Epithelial cell of prostate (primary cell): ENCODE measurements at regions not wholly inside any gene's neighbourhood (a gene's known extent, or its start where the extent isn't known, plus 50 kb on each side); places are given as distances from the start of the nearest gene placed in this dataset.

Source experiments
- DNase-seq: peaks from one replicate; pipeline ENCODE4 v3.0.0-alpha.2; 2011; ENCODE audit warnings: low read depth, low spot score
- H3K27ac ChIP-seq: fragments of 450-650 bp; 2 replicates; pipeline ENCODE4 v1.5.1; 2017; ENCODE audit warnings: mild to moderate bottlenecking

DNA sequence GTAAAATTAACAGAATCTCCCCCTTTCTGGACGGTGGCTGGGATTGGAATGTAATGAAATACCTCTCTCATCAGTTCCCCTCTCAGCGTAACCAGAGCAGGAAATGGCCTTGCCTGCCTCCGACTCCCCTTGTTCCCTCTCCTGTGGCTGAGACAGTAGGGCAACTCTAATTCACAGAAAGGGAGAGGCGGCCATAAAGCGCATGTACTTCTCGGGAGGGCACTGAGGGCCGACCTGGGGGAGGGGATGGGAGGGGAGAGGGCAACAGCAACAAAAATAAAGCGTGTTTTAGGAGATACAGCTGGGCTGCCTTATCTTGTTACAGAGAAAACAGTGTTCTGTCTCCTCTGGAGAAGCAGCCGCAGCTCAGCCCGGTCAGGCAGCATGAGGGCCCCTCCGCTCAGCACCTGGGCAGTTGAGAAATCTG, 783.3 kb upstream of the ARRDC4 start:
- no peak for DNase-seq
- H3K27ac ChIP-seq = no peak overlapping the region

DNA sequence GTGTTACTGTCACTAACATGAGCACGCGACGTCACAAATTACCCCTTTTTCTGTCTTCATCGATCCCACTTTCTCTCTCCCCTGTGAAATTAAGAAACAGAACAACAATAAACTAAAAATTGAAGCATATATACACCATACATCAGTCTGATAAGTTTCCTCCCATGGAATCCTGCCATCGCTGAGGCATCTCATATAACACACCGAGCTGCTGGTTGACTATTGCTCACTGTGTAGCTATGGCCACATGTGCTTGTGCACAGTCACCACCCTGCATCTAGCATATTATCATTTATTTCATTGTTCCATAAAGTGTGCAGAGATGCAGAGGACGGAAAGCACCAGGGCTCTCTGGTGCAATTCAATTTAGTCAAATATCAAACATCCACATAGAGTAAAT, 777.9 kb upstream of the ARRDC4 start:
- DNase-seq = no peak
- no peak overlapping the region for H3K27ac ChIP-seq

DNA sequence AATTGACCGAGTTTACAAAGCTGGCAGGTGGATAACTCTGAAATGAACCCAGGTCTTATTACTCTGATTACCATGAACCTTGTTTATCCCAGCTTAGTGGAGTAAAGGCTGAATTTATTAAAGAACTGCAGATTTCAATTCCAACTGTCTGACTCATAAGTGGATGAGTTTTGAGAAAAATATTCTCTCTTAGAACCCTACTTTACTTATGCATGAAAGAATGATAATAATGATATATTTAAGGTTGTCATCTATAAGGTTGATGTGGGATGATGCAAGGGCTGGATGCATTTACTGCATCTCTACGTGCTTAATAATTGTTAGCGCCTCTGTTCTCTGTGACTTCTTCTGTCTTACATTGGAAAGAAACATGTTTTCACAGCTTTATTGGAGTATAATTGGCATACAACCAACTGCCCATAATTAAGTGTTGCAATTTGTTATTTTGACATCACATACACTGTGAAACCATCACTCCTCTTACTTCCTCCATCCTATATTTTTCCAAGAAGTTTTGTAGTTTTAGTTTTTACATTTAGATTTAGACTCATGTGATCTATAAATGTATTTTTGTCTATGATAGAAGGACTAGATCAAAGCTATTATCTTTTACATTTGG, 771.2 kb upstream of the ARRDC4 start:
- H3K27ac ChIP-seq = no peak overlapping the region
- no peak for DNase-seq

GRCh38 chr15:97194750-97195149, 765.8 kb upstream of the ARRDC4 start:
- no peak overlapping the region for H3K27ac ChIP-seq
- no peak for DNase-seq

DNA sequence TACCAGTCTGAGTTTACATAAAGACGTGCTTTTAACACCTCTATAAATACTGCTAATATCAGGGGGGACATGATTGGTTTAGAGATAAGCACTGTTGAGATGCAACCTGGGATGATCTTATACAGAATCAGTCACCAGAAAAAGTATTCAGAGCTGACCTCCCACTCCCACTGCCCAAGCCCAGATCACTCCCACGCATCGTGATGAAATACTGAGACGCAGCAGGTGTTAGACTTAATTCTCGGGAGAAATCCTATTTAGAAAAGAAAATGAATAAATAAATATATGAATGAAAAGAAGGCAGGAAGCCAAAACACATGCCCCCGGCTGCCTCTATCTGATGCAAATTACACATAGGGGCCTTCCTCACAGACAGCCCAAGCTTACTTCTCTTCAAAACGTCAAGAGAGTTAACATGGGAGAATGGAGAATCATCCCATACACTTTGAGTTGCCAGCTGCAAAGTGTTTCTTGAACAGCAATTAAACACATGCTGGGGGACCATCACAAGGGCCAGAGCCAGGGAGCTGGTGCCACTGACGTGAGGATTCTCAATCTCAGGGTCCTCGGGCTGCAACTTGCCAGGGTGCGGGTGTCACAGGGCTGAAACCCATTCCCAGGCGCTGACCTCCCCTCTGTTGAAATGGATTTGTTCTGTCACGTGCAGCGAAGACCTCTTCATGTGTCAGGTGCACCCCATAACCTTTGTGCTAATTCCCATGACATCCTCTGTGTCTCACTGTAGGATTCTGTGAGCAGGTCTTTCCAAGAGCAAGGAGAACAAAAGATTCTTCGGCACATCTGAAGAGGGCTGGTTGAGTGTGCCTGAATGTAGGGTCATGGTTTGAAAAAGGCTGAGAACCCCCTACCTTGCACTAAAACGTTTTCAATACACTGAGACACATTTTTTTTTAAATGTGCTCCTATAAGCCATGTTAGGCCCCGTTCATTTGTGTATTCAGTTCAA, 764.2 kb upstream of the ARRDC4 start:
- DNase-seq = no peak
- H3K27ac ChIP-seq = no peak overlapping the region

DNA sequence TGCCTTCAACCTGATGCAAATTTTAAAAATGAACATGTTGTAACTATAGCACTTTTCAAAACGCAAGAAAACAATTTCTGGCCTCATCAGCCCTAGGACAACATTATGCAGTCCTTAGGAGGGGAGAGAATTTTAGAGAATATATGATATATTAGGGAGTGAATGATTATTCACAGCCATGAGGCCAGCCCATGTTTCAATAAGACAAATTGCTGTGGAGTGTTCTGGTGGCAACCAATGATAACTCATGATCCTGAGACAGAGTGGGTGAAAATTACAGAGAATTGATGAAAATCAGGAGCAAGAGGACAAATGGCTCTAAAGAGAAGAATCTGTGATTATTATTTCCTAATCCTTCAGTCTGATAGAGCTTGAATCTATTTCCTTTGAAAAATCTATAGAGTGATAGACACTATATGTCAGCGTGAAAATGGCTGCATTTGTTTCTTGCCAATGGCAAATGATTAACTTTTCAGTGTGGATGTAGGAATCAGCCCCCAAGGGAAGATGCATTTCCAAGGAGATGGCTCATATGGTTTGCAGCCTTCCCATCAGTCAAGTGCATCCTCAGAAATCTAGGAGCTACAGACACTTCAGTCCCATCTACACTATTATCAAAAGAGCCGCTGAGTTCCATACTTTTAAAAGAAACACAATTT, 761.0 kb upstream of the ARRDC4 start:
- DNase-seq = no peak
- no peak overlapping the region for H3K27ac ChIP-seq

DNA sequence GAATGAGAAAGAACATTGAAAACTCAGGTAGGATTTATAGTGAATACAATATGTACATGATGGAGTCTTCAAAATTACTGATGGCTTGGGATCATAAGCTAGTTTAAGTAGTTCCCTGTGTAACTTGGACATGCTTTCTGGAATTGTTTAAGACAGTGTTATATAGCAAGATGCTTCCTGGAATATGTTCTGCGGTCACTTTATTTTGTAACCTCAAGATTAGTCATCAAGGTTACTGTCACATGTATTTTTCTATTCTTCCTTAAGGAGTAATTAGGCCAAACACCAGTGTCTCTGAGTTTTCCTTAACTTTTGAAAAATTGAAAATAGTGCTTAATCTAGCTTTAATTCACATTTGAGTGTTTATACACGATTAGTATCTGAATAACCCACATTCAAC, 760.3 kb upstream of the ARRDC4 start:
- no peak overlapping the region for H3K27ac ChIP-seq
- no peak for DNase-seq

GRCh38 chr15:97210277-97210676, 750.2 kb upstream of the ARRDC4 start:
- no peak overlapping the region for H3K27ac ChIP-seq
- DNase-seq = no peak

- no peak overlapping the region for H3K27ac ChIP-seq
- no peak for DNase-seq
Measured at GRCh38 chr15:97215629-97216028, 744.9 kb upstream of the ARRDC4 start.

- DNase-seq = no peak
- no peak overlapping the region for H3K27ac ChIP-seq
Measured at GRCh38 chr15:97224191-97224641, 736.3 kb upstream of the ARRDC4 start.

- no peak overlapping the region for H3K27ac ChIP-seq
- DNase-seq = no peak
Measured at GRCh38 chr15:97234851-97235610, 725.5 kb upstream of the ARRDC4 start.

DNA sequence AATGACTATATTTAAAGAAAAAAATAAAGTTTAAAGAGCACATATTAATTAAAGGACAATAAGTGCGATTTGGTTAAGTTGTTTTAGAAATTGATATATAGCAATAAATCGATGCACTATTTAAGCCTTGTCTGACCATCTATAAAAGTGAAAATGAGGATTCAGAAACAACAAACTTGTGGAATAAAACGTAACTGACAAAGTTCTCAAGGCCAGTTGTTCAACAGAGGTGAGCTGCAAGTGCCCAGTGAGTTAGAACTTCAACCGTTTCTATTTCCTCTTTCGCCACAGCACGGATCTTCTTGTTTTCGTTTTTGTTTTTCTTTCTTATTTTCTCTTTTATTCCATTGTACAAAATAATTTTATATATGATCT, 724.9 kb upstream of the ARRDC4 start:
- no peak for DNase-seq
- H3K27ac ChIP-seq = no peak overlapping the region

GRCh38 chr15:97236140-97236539, 724.4 kb upstream of the ARRDC4 start:
- no peak overlapping the region for H3K27ac ChIP-seq
- DNase-seq = no peak

DNA sequence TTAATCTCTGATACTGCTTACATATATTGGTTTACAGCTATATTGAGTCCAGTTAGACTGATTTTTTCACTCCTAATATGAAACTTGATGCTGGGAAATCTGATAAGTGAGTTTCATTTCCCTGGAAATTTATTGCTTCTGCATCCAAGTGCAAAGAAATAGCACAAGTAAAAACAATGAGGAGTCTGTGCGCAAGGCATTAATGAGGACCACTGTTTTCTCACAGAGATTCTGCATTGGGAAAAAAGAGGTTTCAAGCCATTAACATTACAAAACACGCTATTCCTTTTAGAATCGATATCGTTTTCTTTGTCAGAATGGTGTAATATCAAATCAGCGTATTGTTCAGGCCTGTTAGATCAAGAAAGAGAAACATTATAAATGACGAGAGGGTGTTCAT, 723.3 kb upstream of the ARRDC4 start:
- no peak overlapping the region for H3K27ac ChIP-seq
- no peak for DNase-seq

GRCh38 chr15:97248376-97248775, 712.1 kb upstream of the ARRDC4 start:
- DNase-seq = no peak
- H3K27ac ChIP-seq = no peak overlapping the region

- no peak for DNase-seq
- no peak overlapping the region for H3K27ac ChIP-seq
Measured at GRCh38 chr15:97259943-97260342, 700.6 kb upstream of the ARRDC4 start.

DNA sequence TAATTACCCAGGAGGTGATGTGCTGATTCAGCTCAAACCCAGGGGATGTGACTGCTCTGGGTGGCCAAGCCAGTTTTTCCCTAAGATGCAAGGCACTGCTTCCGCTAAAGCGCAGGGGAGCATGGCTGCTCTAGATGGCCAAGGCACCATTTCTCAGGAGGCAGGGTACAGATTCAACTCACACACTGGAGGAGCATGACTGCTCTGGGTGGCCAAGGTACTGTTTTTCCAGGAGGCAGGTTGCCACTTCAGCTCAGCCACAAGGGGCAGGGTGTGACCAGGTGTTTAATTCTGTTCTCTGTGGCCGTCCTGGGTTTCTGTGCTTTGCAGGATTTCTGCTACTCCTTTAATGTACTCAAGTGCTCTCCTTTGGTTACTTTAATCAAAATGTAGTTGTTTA, 659.3 kb upstream of the ARRDC4 start:
- no peak for DNase-seq
- H3K27ac ChIP-seq = no peak overlapping the region

DNA sequence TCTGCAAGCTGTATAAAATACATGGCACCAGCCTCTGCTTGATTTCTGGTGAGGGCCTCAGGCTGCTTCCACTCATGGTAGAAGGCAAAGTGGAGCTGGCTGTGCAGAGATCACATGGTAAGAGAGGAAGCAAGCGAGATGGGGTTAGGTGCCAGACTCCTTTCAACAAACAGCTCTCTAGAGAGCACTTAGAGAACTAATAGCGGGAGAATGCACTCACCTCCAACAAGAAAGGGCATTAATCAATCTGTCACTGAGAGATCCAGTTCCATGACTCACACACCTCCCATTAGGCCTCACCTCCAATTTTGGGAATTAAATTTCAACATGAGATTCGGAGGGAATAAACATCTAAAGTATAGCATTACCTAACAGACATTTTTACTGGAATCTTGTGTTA, 644.1 kb upstream of the ARRDC4 start:
- DNase-seq = no peak
- no peak overlapping the region for H3K27ac ChIP-seq

- H3K27ac ChIP-seq = no peak overlapping the region
- no peak for DNase-seq
Measured at GRCh38 chr15:97317163-97317562, 643.3 kb upstream of the ARRDC4 start.

GRCh38 chr15:97319291-97319690, 641.2 kb upstream of the ARRDC4 start:
- no peak overlapping the region for H3K27ac ChIP-seq
- no peak for DNase-seq
